ENCODE measurements at regions not wholly inside any gene's neighbourhood (a gene's known extent, or its start where the extent isn't known, plus 50 kb on each side); places are given as distances from the start of the nearest gene placed in this dataset.

DNA sequence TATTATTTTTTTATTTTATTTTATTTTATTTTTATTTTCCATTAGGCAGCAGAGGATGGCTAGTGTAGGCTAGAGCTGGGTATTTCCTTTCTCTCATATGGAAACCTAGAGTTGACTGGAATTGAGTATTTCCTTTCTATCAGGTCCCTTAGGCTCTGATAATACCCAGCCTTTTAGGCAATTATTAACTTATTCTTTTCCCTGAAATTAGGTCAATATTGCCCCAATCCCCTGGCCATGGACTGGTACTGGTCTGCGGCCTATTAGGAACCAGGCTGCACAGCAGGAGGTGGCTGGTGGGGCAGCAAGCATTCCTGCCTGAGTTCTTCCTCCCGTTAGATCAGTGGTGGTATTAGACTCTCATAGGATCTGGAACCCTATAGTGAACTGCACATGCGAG lies 632.2 kb downstream of the TENT5A start:
- ChIA-PET RAD21 (ENCODE audit: low non-redundant PET in 1 of 2, low total read pairs in 2 of 2, uncharacterized antibody in 2 of 2, unreplicated experiment in 2 of 2) (no interaction called here), POLR2A (no interaction called here), CTCF (no interaction called here)
- no TSS peak for BruUV-seq (replicated peaks)
- Histone ChIP-seq H3K4me2 (ENCODE audit: low read length) (no peak overlapping the region), H3K9me2 (ENCODE audit: insufficient read depth) (no peaks in the 10 kb centered on the region), H3K79me2 (ENCODE audit: insufficient read depth, low read length) (no peaks in the 10 kb centered on the region), H2AFZ (ENCODE audit: low read depth, low read length, poor library complexity, severe bottlenecking) (no peak overlapping the region), H4K20me1 (ENCODE audit: insufficient read depth) (no peaks in the 10 kb centered on the region), H3K27me3 (ENCODE audit: insufficient read depth, low read length) (no peaks in the 10 kb centered on the region), H3K9me3 (ENCODE audit: control insufficient read depth in 1 of 2, insufficient read depth in 1 of 2, low read depth in 1 of 2, low read length in 2 of 2) (no peaks in the 10 kb centered on the region), H3K27ac (ENCODE audit: low read depth, low read length) (no peak overlapping the region), H3K36me3 (ENCODE audit: control insufficient read depth in 1 of 2, insufficient read depth in 2 of 2, low read length in 2 of 2) (no peaks in the 10 kb centered on the region), H3K4me1 (ENCODE audit: control insufficient read depth in 1 of 2, insufficient read depth in 2 of 2, low read length in 2 of 2) (no peaks in the 10 kb centered on the region), H3K4me3 (replicated peaks in 1 of 2; ENCODE audit: low read depth in 1 of 2, low read length in 2 of 2) (no peak overlapping the region), H3K9ac (ENCODE audit: low read length) (no peak overlapping the region)
- no peak for DNase-seq (ENCODE audit: low read depth, low spot score)
- no peak for TF ChIP-seq SRF (IDR thresholded peaks at IDR 0.05; ENCODE audit: low read depth)
- TF ChIP-seq JUND (IDR thresholded peaks at IDR 0.05): no peak
- TF ChIP-seq ZFX (IDR thresholded peaks at IDR 0.05): no peak
- TF ChIP-seq, protein P1, sequence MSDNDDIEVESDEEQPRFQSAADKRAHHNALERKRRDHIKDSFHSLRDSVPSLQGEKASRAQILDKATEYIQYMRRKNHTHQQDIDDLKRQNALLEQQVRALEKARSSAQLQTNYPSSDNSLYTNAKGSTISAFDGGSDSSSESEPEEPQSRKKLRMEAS (IDR thresholded peaks at IDR 0.05): no peak
- TF ChIP-seq, protein P2, sequence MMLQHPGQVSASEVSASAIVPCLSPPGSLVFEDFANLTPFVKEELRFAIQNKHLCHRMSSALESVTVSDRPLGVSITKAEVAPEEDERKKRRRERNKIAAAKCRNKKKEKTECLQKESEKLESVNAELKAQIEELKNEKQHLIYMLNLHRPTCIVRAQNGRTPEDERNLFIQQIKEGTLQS (IDR thresholded peaks at IDR 0.05): no peak
- TF ChIP-seq, protein P3, sequence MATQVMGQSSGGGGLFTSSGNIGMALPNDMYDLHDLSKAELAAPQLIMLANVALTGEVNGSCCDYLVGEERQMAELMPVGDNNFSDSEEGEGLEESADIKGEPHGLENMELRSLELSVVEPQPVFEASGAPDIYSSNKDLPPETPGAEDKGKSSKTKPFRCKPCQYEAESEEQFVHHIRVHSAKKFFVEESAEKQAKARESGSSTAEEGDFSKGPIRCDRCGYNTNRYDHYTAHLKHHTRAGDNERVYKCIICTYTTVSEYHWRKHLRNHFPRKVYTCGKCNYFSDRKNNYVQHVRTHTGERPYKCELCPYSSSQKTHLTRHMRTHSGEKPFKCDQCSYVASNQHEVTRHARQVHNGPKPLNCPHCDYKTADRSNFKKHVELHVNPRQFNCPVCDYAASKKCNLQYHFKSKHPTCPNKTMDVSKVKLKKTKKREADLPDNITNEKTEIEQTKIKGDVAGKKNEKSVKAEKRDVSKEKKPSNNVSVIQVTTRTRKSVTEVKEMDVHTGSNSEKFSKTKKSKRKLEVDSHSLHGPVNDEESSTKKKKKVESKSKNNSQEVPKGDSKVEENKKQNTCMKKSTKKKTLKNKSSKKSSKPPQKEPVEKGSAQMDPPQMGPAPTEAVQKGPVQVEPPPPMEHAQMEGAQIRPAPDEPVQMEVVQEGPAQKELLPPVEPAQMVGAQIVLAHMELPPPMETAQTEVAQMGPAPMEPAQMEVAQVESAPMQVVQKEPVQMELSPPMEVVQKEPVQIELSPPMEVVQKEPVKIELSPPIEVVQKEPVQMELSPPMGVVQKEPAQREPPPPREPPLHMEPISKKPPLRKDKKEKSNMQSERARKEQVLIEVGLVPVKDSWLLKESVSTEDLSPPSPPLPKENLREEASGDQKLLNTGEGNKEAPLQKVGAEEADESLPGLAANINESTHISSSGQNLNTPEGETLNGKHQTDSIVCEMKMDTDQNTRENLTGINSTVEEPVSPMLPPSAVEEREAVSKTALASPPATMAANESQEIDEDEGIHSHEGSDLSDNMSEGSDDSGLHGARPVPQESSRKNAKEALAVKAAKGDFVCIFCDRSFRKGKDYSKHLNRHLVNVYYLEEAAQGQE (IDR thresholded peaks at IDR 0.05; ENCODE audit: low read depth): no peak
- TF ChIP-seq CBX3 (IDR thresholded peaks at IDR 0.05; ENCODE audit: low read depth): no peak
- TF ChIP-seq RAD21 (IDR thresholded peaks at IDR 0.05; ENCODE audit: low read depth): no peak
- TF ChIP-seq SP1 (IDR thresholded peaks at IDR 0.05; ENCODE audit: low read depth): no peak
- TF ChIP-seq EGR1 (IDR thresholded peaks at IDR 0.05; ENCODE audit: low read depth): no peak
- no peak for TF ChIP-seq TCF7L2 (IDR thresholded peaks at IDR 0.05; ENCODE audit: borderline replicate concordance, extremely low read depth, insufficient read depth, insufficient read length)
- TF ChIP-seq YY1 (IDR thresholded peaks at IDR 0.05; ENCODE audit: extremely low read depth, insufficient replicate concordance, low read depth, low read length): no peak
- TF ChIP-seq ZNF274 (IDR thresholded peaks at IDR 0.05; ENCODE audit: low read depth, low read length): no peak
- no peak for TF ChIP-seq SIN3A (IDR thresholded peaks at IDR 0.05; ENCODE audit: low read depth)
- TF ChIP-seq EZH2 (IDR thresholded peaks at IDR 0.05): no peak
- no peak for TF ChIP-seq POLR2AphosphoS5 (IDR thresholded peaks at IDR 0.05; ENCODE audit: low read depth, low read length)
- no peak for TF ChIP-seq CEBPB (IDR thresholded peaks at IDR 0.05; ENCODE audit: low read depth)
- no peak for TF ChIP-seq POLR2A (IDR thresholded peaks at IDR 0.05; ENCODE audit: borderline replicate concordance, extremely low read depth, insufficient read depth, insufficient read length)
- no peak for ATAC-seq
- intact Hi-C loops (cut with micrococcal nuclease): no loop called here
